IPS-18c (cell line): ENCODE measurements at regions not wholly inside any gene's neighbourhood (a gene's known extent, or its start where the extent isn't known, plus 50 kb on each side); places are given as distances from the start of the nearest gene placed in this dataset.
"Not testable (repeated sequence)": the region's sequence is repeated elsewhere in the genome, so short reads cannot be mapped to it uniquely, and the experiment has no call there.

Experiments
- H3K4me3 ChIP-seq: 2 replicates; pipeline ENCODE4 v1.7.0; 2013; ENCODE audit warnings: low read depth, mild to moderate bottlenecking, low read length, moderate library complexity; ENCODE audit not compliant: insufficient read depth
- H3K9me3 ChIP-seq: one replicate; pipeline ENCODE4 v1.6.1; 2013; ENCODE audit warnings: mild to moderate bottlenecking, low read length, moderate library complexity; ENCODE audit not compliant: control insufficient read depth, insufficient read depth

- no peak overlapping the region for H3K4me3 ChIP-seq
These were observed 335.6 kb upstream of the GLI3 start for GRCh38 chr7:42572561-42572960.

GRCh38 chr7:42572056-42572455 is 335.0 kb upstream of the GLI3 start:
- no peak overlapping the region for H3K4me3 ChIP-seq
- H3K9me3 ChIP-seq, result peaks cover 2% of the 10 kb centered on the region

More at GRCh38 chr7:42572561-42572960, 335.6 kb upstream of the GLI3 start:
- H3K9me3 ChIP-seq, result peaks cover 2% of the 10 kb centered on the region

DNA sequence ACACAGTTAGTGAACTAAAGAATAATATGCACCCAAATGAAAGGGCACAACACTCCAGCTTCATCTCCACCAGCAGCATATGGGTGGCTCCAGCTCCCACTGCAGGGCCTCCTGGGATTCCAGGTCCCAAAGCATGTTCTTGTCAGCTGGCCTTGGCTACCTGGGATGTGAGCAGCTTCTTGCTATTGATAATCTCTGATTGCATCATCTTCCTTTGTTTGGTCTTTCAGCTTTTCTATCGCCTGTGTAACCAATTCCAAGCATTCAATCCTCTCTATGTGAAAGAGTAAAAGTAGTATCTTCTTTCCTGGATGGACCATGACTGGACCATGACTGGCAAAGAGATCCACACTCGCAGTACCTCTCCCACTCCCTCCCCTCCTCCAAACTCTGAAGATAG is 333.9 kb upstream of the GLI3 start:
- H3K4me3 ChIP-seq, result no peak overlapping the region
- H3K9me3 ChIP-seq, result peaks cover 2% of the 10 kb centered on the region

GRCh38 chr7:42567051-42567450 is 330.0 kb upstream of the GLI3 start:
- Histone ChIP-seq H3K4me3 (no peak overlapping the region), H3K9me3 (peaks cover 2% of the 10 kb centered on the region)

DNA sequence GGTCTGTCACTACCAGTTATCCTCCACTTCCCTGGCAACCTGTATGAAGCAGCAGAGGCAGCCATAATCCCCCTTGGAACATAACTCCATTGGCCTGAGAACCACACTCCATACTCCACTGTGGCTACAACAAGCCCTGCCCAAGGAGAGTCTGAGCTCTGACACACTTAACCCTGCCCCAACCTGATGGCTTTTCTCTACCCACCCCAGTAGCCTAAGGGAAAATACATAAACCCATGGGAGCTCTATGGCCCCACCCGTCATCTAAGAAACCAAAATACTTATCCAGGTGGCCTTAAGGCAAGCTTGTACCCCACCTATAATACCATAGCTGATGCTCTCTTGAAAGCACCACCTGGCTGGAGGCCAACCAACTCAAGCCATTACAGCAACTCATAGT is 324.8 kb upstream of the GLI3 start:
- no peak overlapping the region for H3K4me3 ChIP-seq
- H3K9me3 ChIP-seq, result no peaks in the 10 kb centered on the region

- no peaks in the 10 kb centered on the region for H3K9me3 ChIP-seq
- no peak overlapping the region for H3K4me3 ChIP-seq
These were observed 323.9 kb upstream of the GLI3 start for GRCh38 chr7:42560866-42561265.

- not testable (repeated sequence) for H3K4me3 ChIP-seq, H3K9me3 ChIP-seq
These were observed 317.9 kb upstream of the GLI3 start for GRCh38 chr7:42554932-42555331.

DNA sequence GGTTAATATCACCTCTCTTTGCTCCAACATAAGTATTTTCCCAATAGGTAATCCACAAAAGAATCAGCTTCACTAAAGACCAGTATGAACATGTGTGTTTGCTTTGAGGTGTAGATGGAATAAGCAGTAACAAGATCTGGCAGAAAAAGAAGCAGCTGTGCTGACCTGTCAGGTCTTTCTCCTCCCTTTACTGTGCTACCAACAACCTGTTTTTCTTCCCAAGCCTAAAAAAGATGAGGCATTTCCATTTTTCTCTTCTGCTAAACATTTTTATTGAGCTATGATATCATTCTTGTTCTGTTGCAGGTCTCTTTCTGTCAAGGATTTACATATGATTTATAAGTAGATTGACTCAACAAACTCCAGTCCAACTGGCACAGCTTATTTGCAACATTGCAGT is 315.2 kb upstream of the GLI3 start:
- H3K4me3 ChIP-seq, result no peak overlapping the region; the same call in 1 of the 2 replicates
- peaks cover 3% of the 10 kb centered on the region for H3K9me3 ChIP-seq

DNA sequence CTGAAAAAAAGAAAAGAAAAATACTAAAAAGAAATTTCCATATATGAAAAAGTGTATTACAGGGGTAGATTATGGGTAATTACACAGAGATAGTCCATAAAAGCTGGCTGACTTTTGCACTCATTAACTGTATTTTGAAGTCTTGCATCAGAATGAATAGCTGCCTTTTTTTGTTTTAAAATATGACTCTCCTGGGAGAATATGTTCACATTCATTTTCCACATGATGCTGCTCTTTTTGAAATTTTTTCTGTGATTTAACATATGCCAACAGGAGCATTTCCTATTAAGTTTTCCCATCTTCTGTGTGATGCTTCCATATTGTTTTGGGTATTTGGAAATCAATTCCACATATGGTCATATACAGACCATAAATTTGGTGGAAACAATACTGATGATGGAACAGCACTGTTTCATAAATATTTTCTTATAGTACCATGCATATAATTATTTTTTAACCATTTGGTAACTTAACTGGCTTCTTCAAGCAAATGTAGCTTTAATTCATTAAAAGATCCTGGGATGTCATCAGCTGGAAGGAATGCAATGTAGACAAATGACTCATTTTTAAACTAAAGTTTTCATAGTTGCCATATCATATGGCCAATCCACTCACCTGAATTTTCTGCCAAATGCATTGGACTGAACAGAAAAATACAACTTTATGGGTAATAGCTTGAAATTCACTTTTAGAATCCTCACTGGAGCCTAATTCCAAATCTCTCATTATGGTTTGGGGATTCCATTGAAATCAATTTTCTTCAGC is 313.9 kb upstream of the GLI3 start:
- no peak overlapping the region for H3K4me3 ChIP-seq
- H3K9me3 ChIP-seq, result peaks cover 3% of the 10 kb centered on the region

DNA sequence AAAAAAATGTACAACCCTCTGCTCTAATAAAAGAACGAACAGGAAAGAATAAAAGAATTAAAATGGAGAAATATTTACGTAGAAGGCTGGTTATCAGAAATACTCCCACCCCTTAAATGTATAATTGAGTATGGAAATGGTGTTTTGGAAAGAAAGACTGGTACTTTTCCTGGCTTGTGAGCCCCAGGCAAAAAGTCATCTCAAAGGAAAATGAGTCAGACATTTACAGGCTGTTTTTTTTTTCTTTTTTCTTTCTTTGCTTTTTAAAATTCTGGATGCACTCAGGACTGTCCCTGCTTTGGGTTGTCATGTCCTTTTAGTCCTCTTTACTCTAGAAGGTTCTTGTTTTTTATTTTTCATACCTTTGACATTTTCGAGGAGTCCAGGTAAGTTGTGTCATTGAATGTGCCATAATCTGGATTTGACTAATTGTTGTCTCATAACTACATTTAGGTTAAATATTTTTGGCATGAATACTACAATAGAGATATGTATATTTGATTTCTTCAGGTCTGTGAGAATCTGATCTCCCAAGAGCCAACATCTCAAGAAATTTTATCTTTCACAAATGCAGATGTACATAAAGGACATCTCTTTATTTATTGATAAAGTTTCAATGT is 313.0 kb upstream of the GLI3 start:
- no peaks in the 10 kb centered on the region for H3K9me3 ChIP-seq
- no peak overlapping the region for H3K4me3 ChIP-seq

DNA sequence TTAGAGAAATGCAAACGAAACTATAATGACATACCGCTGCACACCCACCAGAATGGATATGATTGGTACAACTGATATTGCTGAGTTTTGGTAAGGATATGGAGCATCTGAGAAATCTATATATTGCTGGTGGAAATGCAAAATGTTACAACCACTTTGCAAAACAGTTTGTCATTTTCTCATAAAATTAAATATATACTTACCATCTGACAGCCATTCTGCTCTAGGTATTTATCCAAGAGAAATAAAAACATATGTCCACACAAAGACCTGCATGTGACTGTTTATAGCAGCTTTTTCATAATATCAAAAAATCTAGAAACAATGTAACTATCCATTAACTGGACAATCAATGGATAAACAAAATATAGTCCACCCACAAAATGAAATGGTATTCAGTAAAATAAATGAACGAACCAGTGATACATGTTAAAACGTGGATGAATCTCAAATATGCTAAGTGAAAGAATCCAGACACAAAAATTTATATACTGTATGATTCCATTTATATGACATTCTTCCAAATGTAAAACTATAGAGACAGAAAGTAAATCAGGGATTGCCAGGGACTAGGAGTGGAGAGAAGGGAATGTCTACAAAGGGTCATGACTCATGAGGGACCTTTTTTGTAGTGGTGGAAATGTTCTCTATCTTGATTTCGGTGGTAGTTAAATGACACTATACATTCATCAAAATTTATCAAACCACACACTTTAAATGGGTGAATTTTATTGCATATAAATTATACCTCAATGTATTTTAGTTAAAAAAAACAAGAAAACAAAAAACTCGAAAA is 312.0 kb upstream of the GLI3 start:
- peaks cover 4% of the 10 kb centered on the region for H3K9me3 ChIP-seq
- H3K4me3 ChIP-seq, result no peak overlapping the region

DNA sequence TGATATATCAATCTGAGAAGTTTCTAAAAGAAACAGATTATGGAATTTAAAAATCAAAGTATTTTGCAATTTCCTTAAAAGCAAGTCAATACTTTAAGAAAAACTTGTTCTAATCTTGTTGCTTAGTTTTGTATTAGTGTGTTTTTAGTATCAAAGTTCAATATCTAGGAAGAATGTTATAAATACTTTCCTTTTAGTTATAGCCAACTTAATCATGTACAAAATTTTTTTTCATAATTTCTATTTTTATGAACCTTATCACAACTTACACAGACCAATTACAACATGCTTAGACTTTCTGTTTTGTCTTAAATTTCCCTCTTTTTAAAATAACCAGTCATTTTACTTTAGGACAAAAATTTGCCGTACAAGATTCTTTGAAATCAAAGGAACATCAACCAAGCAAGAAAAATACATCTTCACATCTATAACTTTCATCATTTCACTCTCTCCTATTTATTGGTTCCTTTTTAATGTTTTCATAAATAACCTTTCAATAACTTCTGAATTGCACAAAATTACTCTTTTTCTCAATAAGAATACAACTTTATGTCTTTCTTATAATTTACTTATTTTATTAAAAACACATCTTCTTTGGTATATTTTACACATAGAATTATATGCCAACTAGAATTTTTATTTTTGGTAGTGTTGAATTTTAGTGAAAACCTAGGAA is 308.2 kb upstream of the GLI3 start:
- no peak overlapping the region for H3K4me3 ChIP-seq
- H3K9me3 ChIP-seq, result peaks cover 9% of the 10 kb centered on the region

DNA sequence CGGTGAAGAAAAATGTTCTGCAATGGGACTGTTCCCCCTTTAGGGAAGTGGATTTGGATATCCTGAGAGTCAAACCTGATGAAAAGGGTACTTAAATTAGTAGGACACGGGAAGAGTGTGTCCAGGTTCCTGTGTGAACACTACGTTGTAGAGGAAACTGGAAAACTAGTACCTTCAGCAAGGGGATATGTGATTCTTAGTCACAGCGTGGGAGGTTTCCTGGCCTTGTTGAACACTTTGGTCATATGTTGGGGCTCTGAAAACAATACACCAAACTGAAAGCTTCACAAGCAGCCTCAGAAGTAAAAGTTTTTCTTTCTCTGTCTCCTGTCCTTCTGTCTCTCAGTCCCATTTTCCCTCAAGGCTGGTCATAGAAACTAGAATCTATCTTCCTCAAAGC is 306.9 kb upstream of the GLI3 start:
- Histone ChIP-seq H3K4me3 (no peak overlapping the region), H3K9me3 (peaks cover 9% of the 10 kb centered on the region)

GRCh38 chr7:42542446-42542845 is 305.4 kb upstream of the GLI3 start:
- H3K9me3 ChIP-seq, H3K4me3 ChIP-seq: not testable (repeated sequence)

DNA sequence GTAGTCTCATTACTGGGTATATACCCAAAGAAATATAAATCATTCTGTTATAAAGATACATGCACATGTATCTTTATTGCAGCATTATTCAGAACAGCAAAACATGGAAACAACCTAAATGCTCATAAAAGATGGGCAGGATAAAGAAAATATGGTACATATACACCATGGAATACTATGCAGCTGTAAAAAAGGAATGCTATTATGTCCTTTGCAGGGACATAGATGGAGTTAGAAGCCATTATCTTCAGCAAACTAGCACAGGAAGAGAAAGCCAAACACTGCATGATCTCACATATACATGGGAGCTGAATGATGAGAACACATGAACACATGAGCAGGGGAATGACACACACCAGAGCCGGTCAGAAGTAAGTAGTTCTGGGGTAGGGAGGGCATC is 297.4 kb upstream of the GLI3 start:
- H3K4me3 ChIP-seq, result no peak overlapping the region
- H3K9me3 ChIP-seq, result no peaks in the 10 kb centered on the region

- peaks cover 5% of the 10 kb centered on the region for H3K9me3 ChIP-seq
These were observed 290.0 kb upstream of the GLI3 start for GRCh38 chr7:42527004-42527403.

GRCh38 chr7:42522227-42522991 is 285.4 kb upstream of the GLI3 start:
- peaks cover 5% of the 10 kb centered on the region for H3K9me3 ChIP-seq
- no peak overlapping the region for H3K4me3 ChIP-seq

More at GRCh38 chr7:42527004-42527403, 290.0 kb upstream of the GLI3 start:
- H3K4me3 ChIP-seq, result no peak overlapping the region
